GM23338 (cell line): ENCODE measurements at regions not wholly inside any gene's neighbourhood (a gene's known extent, or its start where the extent isn't known, plus 50 kb on each side); places are given as distances from the start of the nearest gene placed in this dataset.
A peak's percentile ranks its signal among the peaks of the same experiment; 100 is the strongest.

ENCODE experiments used
- ATAC-seq: fragments of 200-7000 bp; cut with Tn5 transposase; 3 replicates; pipeline ENCODE4 v1.9.1; 2020
- DNase-seq: peaks from one replicate; pipeline ENCODE4 v3.0.0-alpha.2; 2015; ENCODE audit warnings: low spot score
- H2AFZ ChIP-seq: fragments of 200-600 bp; sonication (generic); 2 replicates; pipeline ENCODE4 v1.8.0; 2016; ENCODE audit warnings: antibody characterized with exemption, mild to moderate bottlenecking, moderate library complexity
- H3F3A ChIP-seq: fragments of 200-600 bp; sonication (generic); replicated peaks from 2 replicates; pipeline ENCODE4 v1.8.0; 2017; ENCODE audit warnings: antibody characterized with exemption, mixed run types, low read depth
- H3K27ac ChIP-seq: fragments of 200-600 bp; sonication (generic); 2 replicates; pipeline ENCODE4 v1.6.1; 2016; ENCODE audit warnings: low read depth
- H3K27me3 ChIP-seq: fragments of 200-600 bp; sonication (generic); 2 replicates; pipeline ENCODE4 v1.8.0; 2016; ENCODE audit warnings: mild to moderate bottlenecking, mixed run types, moderate library complexity; ENCODE audit not compliant: insufficient read depth
- H3K36me3 ChIP-seq: fragments of 200-600 bp; sonication (generic); 2 replicates; pipeline ENCODE4 v1.8.0; 2016; ENCODE audit warnings: mild to moderate bottlenecking; ENCODE audit not compliant: insufficient read depth
- H3K4me1 ChIP-seq: fragments of 200-600 bp; sonication (generic); 2 replicates; pipeline ENCODE4 v1.8.0; 2016; ENCODE audit warnings: mild to moderate bottlenecking, moderate library complexity; ENCODE audit not compliant: insufficient read depth
- H3K4me2 ChIP-seq: fragments of 200-600 bp; sonication (generic); 2 replicates; pipeline ENCODE4 v1.7.1; 2017; ENCODE audit warnings: mixed run types
- H3K4me3 ChIP-seq: fragments of 200-600 bp; sonication (generic); 2 replicates; pipeline ENCODE4 v1.6.1; 2016; ENCODE audit warnings: mixed run types
- H3K79me2 ChIP-seq: fragments of 200-600 bp; sonication (generic); replicated peaks from 2 replicates; pipeline ENCODE4 v1.8.0; 2017; ENCODE audit warnings: mild to moderate bottlenecking; ENCODE audit not compliant: insufficient read depth
- H3K9me2 ChIP-seq: fragments of 200-600 bp; sonication (generic); 2 replicates; pipeline ENCODE4 v1.8.0; 2017; ENCODE audit not compliant: insufficient read depth
- H4K20me1 ChIP-seq: fragments of 200-600 bp; sonication (generic); replicated peaks from 2 replicates; pipeline ENCODE4 v1.8.0; 2017; ENCODE audit warnings: mild to moderate bottlenecking; ENCODE audit not compliant: insufficient read depth
- H3K27ac Mint-ChIP-seq: 2 replicates; pipeline ENCODE4 v1.8.0; 2020; ENCODE audit warnings: inconsistent platforms, mild to moderate bottlenecking, moderate library complexity, mixed read lengths
- H3K27me3 Mint-ChIP-seq: 3 replicates; pipeline ENCODE4 v1.8.0; 2022; ENCODE audit warnings: low read depth, mild to moderate bottlenecking, moderate library complexity, mixed read lengths, inconsistent platforms; ENCODE audit not compliant: insufficient read depth, poor library complexity
- H3K36me3 Mint-ChIP-seq: 3 replicates; pipeline ENCODE4 v1.8.0; 2021; ENCODE audit warnings: low read depth, mild to moderate bottlenecking, inconsistent platforms, moderate library complexity, mixed read lengths
- H3K4me1 Mint-ChIP-seq: 3 replicates; pipeline ENCODE4 v1.8.0; 2020; ENCODE audit warnings: mild to moderate bottlenecking, inconsistent platforms, mixed read lengths
- H3K4me3 Mint-ChIP-seq: 3 replicates; pipeline ENCODE4 v1.8.0; 2021; ENCODE audit warnings: moderate library complexity, mild to moderate bottlenecking, inconsistent platforms, mixed read lengths
- H3K9me3 Mint-ChIP-seq: 3 replicates; pipeline ENCODE4 v1.8.0; 2020; ENCODE audit warnings: moderate library complexity, mild to moderate bottlenecking, inconsistent platforms, mixed read lengths
- CREB1 ChIP-seq: fragments of 250-450 bp; sonication (Bioruptor Pico); IDR thresholded peaks from 2 replicates; pipeline ENCODE4 v1.5.0; 2020; ENCODE audit warnings: low read depth, mild to moderate bottlenecking, moderate library complexity
- EZH2 ChIP-seq: fragments of 200-600 bp; sonication (generic); IDR thresholded peaks from one replicate; pipeline ENCODE4 v1.8.0; 2017; ENCODE audit warnings: antibody characterized with exemption, mild to moderate bottlenecking, low read depth; ENCODE audit not compliant: unreplicated experiment
- EZH2phosphoT487 ChIP-seq: fragments of 200-600 bp; sonication (generic); IDR thresholded peaks from one replicate; pipeline ENCODE4 v1.8.1; 2018; ENCODE audit warnings: antibody characterized with exemption; ENCODE audit not compliant: unreplicated experiment
- NANOG ChIP-seq: IDR thresholded peaks from 2 replicates; pipeline ENCODE4 v1.6.1; 2016; ENCODE audit warnings: antibody characterized with exemption, borderline replicate concordance
- STAT1 ChIP-seq: IDR thresholded peaks from one replicate; pipeline ENCODE4 v1.6.1; 2016; ENCODE audit warnings: antibody characterized with exemption; ENCODE audit not compliant: unreplicated experiment
- TF ChIP-seq, protein P1 (sequence below): IDR thresholded peaks from one replicate; pipeline ENCODE4 v1.6.1; 2018; ENCODE audit warnings: antibody characterized with exemption; ENCODE audit not compliant: unreplicated experiment
- TF ChIP-seq, protein P2 (sequence below), 2 experiments: fragments of 200-600 bp in 1 of 2; sonication (generic) in 1 of 2; conservative IDR thresholded peaks; 2 replicates each; pipeline versions ENCODE4 v1.5.1 to v1.6.1; 2016 to 2017; ENCODE audit warnings: antibody characterized with exemption in 2 of 2, low read depth in 2 of 2, mild to moderate bottlenecking in 2 of 2, moderate library complexity in 1 of 2

DNA sequence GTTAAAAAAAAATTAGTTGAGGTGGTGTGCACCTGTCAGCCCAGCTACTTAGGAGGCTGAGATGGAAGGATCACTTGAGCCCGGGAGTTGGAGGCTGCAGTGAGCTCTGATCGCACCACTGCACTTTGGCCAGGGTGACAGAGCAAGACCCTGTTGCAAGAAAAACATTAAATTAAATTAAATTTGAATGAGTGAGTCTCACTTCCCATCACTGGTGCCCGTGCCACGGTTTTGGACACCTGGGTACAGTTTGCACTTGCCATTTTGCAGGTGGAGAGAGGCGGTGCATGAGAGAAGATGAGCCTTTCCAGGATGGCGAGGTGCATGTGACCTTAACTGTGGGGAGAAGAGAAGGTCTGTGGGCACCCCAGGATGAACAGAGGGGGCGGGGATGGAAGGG is 60.3 kb upstream of the ZNF536 start (continued):
- TF ChIP-seq NANOG, result no peak
- TF ChIP-seq, protein P1, sequence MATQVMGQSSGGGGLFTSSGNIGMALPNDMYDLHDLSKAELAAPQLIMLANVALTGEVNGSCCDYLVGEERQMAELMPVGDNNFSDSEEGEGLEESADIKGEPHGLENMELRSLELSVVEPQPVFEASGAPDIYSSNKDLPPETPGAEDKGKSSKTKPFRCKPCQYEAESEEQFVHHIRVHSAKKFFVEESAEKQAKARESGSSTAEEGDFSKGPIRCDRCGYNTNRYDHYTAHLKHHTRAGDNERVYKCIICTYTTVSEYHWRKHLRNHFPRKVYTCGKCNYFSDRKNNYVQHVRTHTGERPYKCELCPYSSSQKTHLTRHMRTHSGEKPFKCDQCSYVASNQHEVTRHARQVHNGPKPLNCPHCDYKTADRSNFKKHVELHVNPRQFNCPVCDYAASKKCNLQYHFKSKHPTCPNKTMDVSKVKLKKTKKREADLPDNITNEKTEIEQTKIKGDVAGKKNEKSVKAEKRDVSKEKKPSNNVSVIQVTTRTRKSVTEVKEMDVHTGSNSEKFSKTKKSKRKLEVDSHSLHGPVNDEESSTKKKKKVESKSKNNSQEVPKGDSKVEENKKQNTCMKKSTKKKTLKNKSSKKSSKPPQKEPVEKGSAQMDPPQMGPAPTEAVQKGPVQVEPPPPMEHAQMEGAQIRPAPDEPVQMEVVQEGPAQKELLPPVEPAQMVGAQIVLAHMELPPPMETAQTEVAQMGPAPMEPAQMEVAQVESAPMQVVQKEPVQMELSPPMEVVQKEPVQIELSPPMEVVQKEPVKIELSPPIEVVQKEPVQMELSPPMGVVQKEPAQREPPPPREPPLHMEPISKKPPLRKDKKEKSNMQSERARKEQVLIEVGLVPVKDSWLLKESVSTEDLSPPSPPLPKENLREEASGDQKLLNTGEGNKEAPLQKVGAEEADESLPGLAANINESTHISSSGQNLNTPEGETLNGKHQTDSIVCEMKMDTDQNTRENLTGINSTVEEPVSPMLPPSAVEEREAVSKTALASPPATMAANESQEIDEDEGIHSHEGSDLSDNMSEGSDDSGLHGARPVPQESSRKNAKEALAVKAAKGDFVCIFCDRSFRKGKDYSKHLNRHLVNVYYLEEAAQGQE, result no peak
- TF ChIP-seq EZH2, result no peak
- TF ChIP-seq STAT1, result no peak

DNA sequence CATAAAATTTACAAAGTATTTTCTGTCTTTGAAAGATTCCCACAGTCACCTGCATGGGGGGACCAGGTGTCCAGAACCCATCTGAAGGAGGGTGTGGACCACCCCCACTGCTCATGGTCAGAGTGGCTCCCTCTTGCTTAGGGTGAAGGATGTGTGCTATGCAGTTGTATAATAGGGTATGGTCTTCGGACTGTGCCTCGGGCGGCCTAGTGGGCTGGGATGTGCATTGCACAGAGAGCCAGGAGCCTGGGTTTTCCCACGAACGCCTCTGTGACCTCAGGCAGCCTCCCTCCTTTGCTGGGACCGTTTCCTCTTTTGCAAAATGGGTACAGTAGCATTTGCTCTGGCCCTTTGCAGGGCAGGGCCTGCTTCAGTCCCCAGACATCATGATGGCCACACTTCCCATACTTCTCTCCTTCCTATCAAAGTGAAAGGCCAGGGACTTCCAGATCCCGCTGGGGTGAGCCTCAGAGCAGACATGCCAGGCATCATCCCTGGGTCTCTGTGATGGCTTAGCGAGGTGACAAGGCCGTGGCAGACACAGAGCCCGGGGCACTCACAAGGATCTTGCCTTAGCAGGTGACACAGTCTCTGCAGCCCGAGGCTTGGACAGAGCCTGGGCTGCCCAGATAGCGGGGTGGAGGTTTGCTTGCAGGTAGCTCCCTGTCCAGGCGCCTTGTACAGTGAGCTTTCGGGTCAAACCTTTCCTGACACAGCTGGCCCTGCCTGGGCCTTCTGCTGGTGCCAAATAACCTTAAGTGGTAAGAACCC is 59.4 kb upstream of the ZNF536 start:
- Histone ChIP-seq H3K27ac (no peak overlapping the region), H3K4me2 (no peak overlapping the region), H4K20me1 (no peaks in the 10 kb centered on the region; the same call in 1 of the 2 replicates), H3K27me3 (no peaks in the 10 kb centered on the region), H3K79me2 (no peaks in the 10 kb centered on the region), H3K9me2 (peaks cover 9% of the 10 kb centered on the region; the same call in 1 of the 2 replicates), H3F3A (no peaks in the 10 kb centered on the region), H3K4me3 (no peak overlapping the region), H3K36me3 (no peaks in the 10 kb centered on the region), H3K4me1 (no peaks in the 10 kb centered on the region), H2AFZ (no peak overlapping the region; the same call in 1 of the 2 replicates)
- ATAC-seq, result peak; percentile 80
- TF ChIP-seq EZH2phosphoT487, result no peak
- TF ChIP-seq, protein P2, sequence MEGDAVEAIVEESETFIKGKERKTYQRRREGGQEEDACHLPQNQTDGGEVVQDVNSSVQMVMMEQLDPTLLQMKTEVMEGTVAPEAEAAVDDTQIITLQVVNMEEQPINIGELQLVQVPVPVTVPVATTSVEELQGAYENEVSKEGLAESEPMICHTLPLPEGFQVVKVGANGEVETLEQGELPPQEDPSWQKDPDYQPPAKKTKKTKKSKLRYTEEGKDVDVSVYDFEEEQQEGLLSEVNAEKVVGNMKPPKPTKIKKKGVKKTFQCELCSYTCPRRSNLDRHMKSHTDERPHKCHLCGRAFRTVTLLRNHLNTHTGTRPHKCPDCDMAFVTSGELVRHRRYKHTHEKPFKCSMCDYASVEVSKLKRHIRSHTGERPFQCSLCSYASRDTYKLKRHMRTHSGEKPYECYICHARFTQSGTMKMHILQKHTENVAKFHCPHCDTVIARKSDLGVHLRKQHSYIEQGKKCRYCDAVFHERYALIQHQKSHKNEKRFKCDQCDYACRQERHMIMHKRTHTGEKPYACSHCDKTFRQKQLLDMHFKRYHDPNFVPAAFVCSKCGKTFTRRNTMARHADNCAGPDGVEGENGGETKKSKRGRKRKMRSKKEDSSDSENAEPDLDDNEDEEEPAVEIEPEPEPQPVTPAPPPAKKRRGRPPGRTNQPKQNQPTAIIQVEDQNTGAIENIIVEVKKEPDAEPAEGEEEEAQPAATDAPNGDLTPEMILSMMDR (conservative IDR thresholded peaks at IDR 0.05; ENCODE audit: low read depth in 2 of 2), result 0 out of 4 replicates have a peak, but pooled peaks of 1 of the 2 experiments have one; percentile 7
- Mint-ChIP-seq H3K27ac (no peak overlapping the region), H3K36me3 (no peaks in the 10 kb centered on the region), H3K4me3 (no peak overlapping the region), H3K9me3 (peaks cover 4% of the 10 kb centered on the region; the same call in 1 of the 3 replicates), H3K4me1 (no peaks in the 10 kb centered on the region), H3K27me3 (peaks cover 3% of the 10 kb centered on the region)
- DNase-seq, result peak; percentile 22

DNA sequence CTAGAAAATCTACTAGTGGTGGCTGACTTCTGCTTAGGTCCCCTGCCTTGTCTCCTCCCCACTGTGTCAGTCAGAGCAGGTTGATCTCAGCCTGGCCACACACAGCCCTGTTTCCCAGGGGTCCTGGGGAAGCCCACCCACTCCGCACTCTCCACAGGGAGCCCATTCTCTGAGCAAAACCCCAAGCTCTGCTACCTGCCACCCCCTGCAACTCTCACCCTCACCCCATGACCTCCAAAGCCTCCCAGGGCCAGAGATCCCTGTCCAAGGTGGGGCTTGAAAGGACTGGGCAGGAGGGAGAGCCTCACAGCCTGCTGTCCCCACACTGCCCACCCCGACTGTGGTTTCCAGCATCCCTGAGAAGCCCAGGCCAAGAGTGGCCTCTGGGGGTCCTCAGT is 58.8 kb upstream of the ZNF536 start:
- no peak overlapping the region for H2AFZ ChIP-seq
- H3K27me3 Mint-ChIP-seq, result peaks cover 4% of the 10 kb centered on the region
- no peak overlapping the region for H3K27ac Mint-ChIP-seq
- DNase-seq, result no peak
- no peaks in the 10 kb centered on the region for H3K4me1 Mint-ChIP-seq
- H3K4me3 Mint-ChIP-seq, result no peak overlapping the region
- no peak for ATAC-seq
- H3K4me3 ChIP-seq, result no peak overlapping the region
- H3F3A ChIP-seq, result no peaks in the 10 kb centered on the region
- peaks cover 4% of the 10 kb centered on the region; the same call in 1 of the 3 replicates for H3K9me3 Mint-ChIP-seq
- no peaks in the 10 kb centered on the region for H3K4me1 ChIP-seq
- no peaks in the 10 kb centered on the region for H3K36me3 Mint-ChIP-seq
- no peaks in the 10 kb centered on the region for H3K79me2 ChIP-seq
- no peaks in the 10 kb centered on the region for H3K27me3 ChIP-seq
- no peak overlapping the region for H3K4me2 ChIP-seq
- H3K27ac ChIP-seq, result no peak overlapping the region
- no peaks in the 10 kb centered on the region for H4K20me1 ChIP-seq
- 0 out of 2 replicates have a peak, but pooled peaks cover 4% of the 10 kb centered on the region for H3K9me2 ChIP-seq
- H3K36me3 ChIP-seq, result no peaks in the 10 kb centered on the region
- TF ChIP-seq, protein P2 (conservative IDR thresholded peaks at IDR 0.05; ENCODE audit: low read depth in 2 of 2), result 0 out of 4 replicates have a peak, but pooled peaks of 1 of the 2 experiments have one; percentile 7
- no peak for TF ChIP-seq CREB1 (CRISPR knock-in tag)
